ENCODE measurements at regions not wholly inside any gene's neighbourhood (a gene's known extent, or its start where the extent isn't known, plus 50 kb on each side); places are given as distances from the start of the nearest gene placed in this dataset.

- H3K27me3 ChIP-seq (ENCODE audit: insufficient read depth, low read length) = no peaks in the 10 kb centered on the region
Measured at GRCh38 chr6:1216488-1216974, 95.4 kb upstream of the FOXQ1 start.

GRCh38 chr6:1215884-1216487 lies 95.9 kb upstream of the FOXQ1 start:
- POLR2A ChIA-PET = no interaction called here
- intact Hi-C loops (cut with micrococcal nuclease) = no loop called here

More at GRCh38 chr6:1216488-1216974, 95.4 kb upstream of the FOXQ1 start:
- no TSS peak for BruUV-seq (replicated peaks)
- no peaks in the 10 kb centered on the region for H3K9me3 ChIP-seq (ENCODE audit: control insufficient read depth in 1 of 2, insufficient read depth in 1 of 2, low read depth in 1 of 2, low read length in 2 of 2)
- intact Hi-C loops (cut with micrococcal nuclease) = no loop called here
- no peak overlapping the region for H3K4me2 ChIP-seq (ENCODE audit: low read length)
- no peaks in the 10 kb centered on the region for H3K4me1 ChIP-seq (ENCODE audit: control insufficient read depth in 1 of 2, insufficient read depth in 2 of 2, low read length in 2 of 2)
- H3K9ac ChIP-seq (ENCODE audit: low read length) = no peak overlapping the region
- TF ChIP-seq ZFX (IDR thresholded peaks at IDR 0.05) = no peak
- ChIA-PET POLR2A (no interaction called here), RAD21 (ENCODE audit: low non-redundant PET in 1 of 2, low total read pairs in 2 of 2, uncharacterized antibody in 2 of 2, unreplicated experiment in 2 of 2) (no interaction called here), CTCF (no interaction called here)
- H3K79me2 ChIP-seq (ENCODE audit: insufficient read depth, low read length) = no peaks in the 10 kb centered on the region
- ATAC-seq (no peak), DNase-seq (ENCODE audit: low read depth, low spot score) (no peak)
- no peaks in the 10 kb centered on the region for H4K20me1 ChIP-seq (ENCODE audit: insufficient read depth)
- no peak overlapping the region for H2AFZ ChIP-seq (ENCODE audit: low read depth, low read length, poor library complexity, severe bottlenecking)
- H3K27ac ChIP-seq (ENCODE audit: low read depth, low read length) = no peak overlapping the region
- no peak overlapping the region for H3K4me3 ChIP-seq (replicated peaks in 1 of 2; ENCODE audit: low read depth in 1 of 2, low read length in 2 of 2)
- no peaks in the 10 kb centered on the region for H3K9me2 ChIP-seq (ENCODE audit: insufficient read depth)
- no peaks in the 10 kb centered on the region for H3K36me3 ChIP-seq (ENCODE audit: control insufficient read depth in 1 of 2, insufficient read depth in 2 of 2, low read length in 2 of 2)

More at GRCh38 chr6:1215884-1216487, 95.9 kb upstream of the FOXQ1 start:
- Histone ChIP-seq H3K9ac (ENCODE audit: low read length) (no peak overlapping the region), H3K9me2 (ENCODE audit: insufficient read depth) (no peaks in the 10 kb centered on the region), H3K27me3 (ENCODE audit: insufficient read depth, low read length) (no peaks in the 10 kb centered on the region), H3K4me3 (replicated peaks in 1 of 2; ENCODE audit: low read depth in 1 of 2, low read length in 2 of 2) (no peak overlapping the region), H2AFZ (ENCODE audit: low read depth, low read length, poor library complexity, severe bottlenecking) (no peak overlapping the region), H3K27ac (ENCODE audit: low read depth, low read length) (no peak overlapping the region), H3K36me3 (ENCODE audit: control insufficient read depth in 1 of 2, insufficient read depth in 2 of 2, low read length in 2 of 2) (no peaks in the 10 kb centered on the region), H3K79me2 (ENCODE audit: insufficient read depth, low read length) (no peaks in the 10 kb centered on the region), H3K9me3 (ENCODE audit: control insufficient read depth in 1 of 2, insufficient read depth in 1 of 2, low read depth in 1 of 2, low read length in 2 of 2) (no peaks in the 10 kb centered on the region), H3K4me2 (ENCODE audit: low read length) (no peak overlapping the region), H3K4me1 (ENCODE audit: control insufficient read depth in 1 of 2, insufficient read depth in 2 of 2, low read length in 2 of 2) (no peaks in the 10 kb centered on the region), H4K20me1 (ENCODE audit: insufficient read depth) (no peaks in the 10 kb centered on the region)
- DNase-seq (ENCODE audit: low read depth, low spot score) (no peak), ATAC-seq (no peak)
- CTCF ChIA-PET = no interaction called here
- TF ChIP-seq CTCF (IDR thresholded peaks at IDR 0.05 in 2 of 3, conservative IDR thresholded peaks at IDR 0.05 in 1 of 3; ENCODE audit: borderline replicate concordance in 1 of 3, insufficient read depth in 1 of 3, low read depth in 2 of 3, low read length in 2 of 3) = no peak
- no peak for TF ChIP-seq FOSL1 (IDR thresholded peaks at IDR 0.05; ENCODE audit: low read depth)
- TF ChIP-seq ZBTB33 (IDR thresholded peaks at IDR 0.05; ENCODE audit: extremely low read depth, insufficient replicate concordance, low read length) = no peak
- no peak for TF ChIP-seq EZH2phosphoT487 (IDR thresholded peaks at IDR 0.05; ENCODE audit: borderline replicate concordance)
- no peak for TF ChIP-seq ZFX (IDR thresholded peaks at IDR 0.05)
- TF ChIP-seq SP1 (IDR thresholded peaks at IDR 0.05; ENCODE audit: low read depth) = no peak
- no peak for TF ChIP-seq MAX (IDR thresholded peaks at IDR 0.05)
- no peak for TF ChIP-seq RAD21 (IDR thresholded peaks at IDR 0.05; ENCODE audit: low read depth)
- no TSS peak for BruUV-seq (replicated peaks)
- RAD21 ChIA-PET (ENCODE audit: low non-redundant PET in 1 of 2, low total read pairs in 2 of 2, uncharacterized antibody in 2 of 2, unreplicated experiment in 2 of 2) = no interaction called here
